Activated gamma-delta T cell (primary cell): ENCODE measurements at regions not wholly inside any gene's neighbourhood (a gene's known extent, or its start where the extent isn't known, plus 50 kb on each side); places are given as distances from the start of the nearest gene placed in this dataset.

Experiments used
- DNase-seq: peaks from one replicate; lab custom pipeline; 2025; lab: John Stamatoyannopoulos, UW

- DNase-seq: no peak
Measured at GRCh38 chr2:176540995-176541394, 271.8 kb downstream of the MTX2 start.

DNA sequence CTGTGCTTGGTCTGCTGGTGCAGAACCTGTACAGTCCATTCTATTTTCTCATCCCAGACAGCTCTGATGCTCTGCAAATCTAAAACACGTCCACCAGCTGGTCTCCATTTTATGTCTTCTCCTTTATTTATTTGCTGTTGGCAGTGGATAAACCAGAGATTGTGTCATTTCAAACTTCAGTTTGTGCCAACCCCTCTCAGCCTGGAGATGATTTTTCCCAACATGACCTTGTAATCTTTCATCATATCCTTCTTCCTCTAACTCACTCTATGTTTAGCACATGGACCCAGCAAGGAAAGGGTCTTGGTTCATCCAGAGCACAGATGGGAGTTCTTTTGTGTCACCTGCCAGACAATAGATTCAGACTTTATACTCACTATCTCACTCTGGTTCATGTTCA, 273.2 kb downstream of the MTX2 start:
- no peak for DNase-seq

- DNase-seq: no peak
Measured at GRCh38 chr2:176544557-176544956, 275.3 kb downstream of the MTX2 start.

DNA sequence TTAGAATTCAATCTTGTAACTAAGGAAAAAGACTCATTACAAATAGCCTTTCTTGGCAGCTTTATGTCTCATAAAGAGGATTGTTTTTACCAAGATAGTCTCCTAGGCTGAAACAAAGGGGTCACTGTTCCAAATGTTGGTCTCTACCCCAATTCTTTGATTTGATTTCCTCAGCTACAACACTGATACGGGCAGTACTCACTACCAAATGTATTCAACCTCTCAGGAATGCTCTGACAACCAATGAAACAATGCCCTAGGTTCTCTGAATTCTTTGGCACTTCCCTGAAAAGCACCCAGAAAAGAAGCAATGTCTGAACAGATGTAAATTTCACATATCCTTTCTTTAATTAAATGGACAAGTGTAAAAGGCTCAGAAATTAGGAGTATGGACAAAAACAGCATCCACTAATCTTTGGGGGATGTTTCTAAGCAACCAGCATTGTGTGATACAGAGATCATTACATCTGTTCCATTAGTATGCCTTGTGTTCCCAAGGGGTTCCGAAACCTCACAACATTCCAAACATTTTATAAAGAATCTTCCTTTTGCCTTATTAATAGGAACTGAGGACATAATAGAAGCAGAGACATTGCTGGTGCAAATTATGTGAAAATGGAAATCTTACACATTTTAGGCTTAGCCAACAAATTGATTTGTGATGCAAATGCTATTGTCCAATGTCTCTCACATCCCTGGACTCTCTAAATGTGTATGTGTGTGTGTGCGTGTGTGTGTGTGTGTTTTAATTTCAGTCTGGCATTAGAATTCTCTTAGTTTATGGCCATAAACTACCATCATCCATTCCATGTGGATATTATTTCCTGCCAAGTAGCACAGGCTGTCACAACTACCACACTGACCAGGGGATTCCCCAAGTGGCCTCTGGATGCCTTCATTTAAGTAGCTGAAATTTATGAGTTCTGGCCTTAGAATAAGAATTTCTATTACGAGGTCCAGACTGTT, 276.0 kb downstream of the MTX2 start:
- DNase-seq: no peak

DNA sequence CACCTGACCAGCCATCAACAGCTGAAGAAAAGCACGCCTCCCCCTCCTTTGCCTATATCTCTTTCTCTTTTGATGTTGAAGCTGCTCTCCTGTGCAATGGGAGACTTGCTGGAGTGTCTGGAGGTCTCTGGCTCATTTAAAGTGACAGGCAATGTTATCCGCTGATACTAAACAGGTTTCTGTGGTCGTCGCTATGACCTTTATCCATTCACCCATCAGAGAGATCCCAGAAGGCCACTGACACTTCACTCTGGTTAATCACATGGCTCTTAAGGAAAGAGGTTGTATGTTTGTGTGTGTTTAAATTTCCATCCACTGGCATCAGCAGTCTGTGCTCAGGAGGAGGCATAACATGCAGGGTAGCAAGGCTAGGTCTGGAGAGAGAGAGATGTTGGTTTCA, 277.3 kb downstream of the MTX2 start:
- no peak for DNase-seq

- no peak for DNase-seq
Measured at GRCh38 chr2:176552501-176553135, 283.4 kb downstream of the MTX2 start.

DNA sequence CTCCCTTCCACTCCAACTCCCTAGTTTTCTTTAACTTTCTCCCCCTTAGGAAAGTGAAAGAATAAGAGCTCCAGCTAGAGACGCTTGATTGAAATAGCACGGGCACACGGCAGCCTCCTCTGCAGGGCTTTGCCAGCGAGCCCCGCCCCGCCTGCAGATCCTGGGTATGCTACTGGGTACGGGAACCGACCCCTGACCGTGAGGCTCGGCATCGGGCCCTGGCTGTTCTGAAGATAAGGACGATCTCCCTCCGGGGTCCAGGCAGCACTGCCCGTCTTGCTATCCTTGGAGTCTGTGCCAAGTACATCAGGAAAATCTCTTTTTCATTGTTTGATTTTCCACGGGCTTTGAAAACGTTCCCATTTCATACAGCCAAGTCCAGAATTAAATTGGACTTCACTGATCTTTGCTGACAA, 284.5 kb downstream of the MTX2 start:
- no peak for DNase-seq

GRCh38 chr2:176554101-176555048, 285.1 kb downstream of the MTX2 start:
- no peak for DNase-seq

DNA sequence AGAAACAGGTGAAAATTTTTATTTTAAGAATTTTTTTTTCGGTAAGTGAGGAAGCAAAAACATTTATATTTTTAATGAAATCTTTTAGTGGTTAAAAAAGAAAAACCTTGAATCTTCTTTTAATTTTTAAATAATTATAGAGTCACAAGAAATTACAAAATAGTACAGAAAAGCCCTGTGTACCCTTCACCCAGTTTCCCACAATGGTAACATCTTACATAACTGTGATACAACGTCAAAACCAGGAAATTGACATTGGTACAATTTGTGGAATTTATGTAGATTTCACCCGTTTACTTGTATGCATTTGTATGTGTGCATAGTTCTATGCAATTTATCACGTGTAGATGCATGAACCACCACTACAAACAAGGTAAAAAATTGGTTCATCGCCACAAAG, 285.9 kb downstream of the MTX2 start:
- no peak for DNase-seq

DNA sequence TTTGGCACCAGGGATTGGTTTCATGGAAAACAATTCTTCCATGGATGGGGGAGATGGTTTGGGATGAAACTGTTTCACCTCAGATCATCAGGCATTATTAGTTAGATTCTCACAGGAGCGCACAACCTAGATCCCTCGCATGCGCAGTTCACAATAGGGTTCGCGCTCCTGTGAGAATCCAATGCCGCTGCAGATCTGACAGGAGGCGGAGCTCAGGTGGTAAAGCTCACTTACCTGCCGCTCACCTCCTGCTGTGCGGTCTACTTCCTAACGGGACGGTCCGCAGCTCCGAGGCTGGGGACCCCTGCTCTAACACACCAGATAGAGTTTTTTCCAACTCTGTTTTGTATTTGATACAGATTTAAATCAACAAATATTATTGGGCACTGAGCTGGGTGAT, 286.5 kb downstream of the MTX2 start:
- no peak for DNase-seq

- no peak for DNase-seq
Measured at GRCh38 chr2:176556373-176556772, 287.1 kb downstream of the MTX2 start.

DNA sequence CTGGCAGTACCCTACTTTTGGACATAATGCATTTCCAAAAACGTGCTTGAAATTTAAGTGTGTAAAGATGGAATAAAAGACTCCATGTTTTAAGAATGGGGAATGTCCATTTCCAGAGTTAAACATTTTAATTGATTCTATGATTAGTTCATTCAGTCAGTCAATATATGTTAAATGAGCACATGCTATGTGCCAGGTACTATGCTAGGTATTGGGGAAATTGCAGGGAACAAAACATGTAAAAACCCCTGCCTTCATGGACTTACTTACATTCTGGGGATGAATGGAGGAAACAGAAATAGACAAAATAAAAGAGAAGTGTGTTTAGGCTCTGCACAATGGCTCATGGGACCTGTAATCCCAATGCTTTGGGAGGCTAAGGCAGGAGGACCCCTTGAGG, 288.6 kb downstream of the MTX2 start:
- DNase-seq: no peak

DNA sequence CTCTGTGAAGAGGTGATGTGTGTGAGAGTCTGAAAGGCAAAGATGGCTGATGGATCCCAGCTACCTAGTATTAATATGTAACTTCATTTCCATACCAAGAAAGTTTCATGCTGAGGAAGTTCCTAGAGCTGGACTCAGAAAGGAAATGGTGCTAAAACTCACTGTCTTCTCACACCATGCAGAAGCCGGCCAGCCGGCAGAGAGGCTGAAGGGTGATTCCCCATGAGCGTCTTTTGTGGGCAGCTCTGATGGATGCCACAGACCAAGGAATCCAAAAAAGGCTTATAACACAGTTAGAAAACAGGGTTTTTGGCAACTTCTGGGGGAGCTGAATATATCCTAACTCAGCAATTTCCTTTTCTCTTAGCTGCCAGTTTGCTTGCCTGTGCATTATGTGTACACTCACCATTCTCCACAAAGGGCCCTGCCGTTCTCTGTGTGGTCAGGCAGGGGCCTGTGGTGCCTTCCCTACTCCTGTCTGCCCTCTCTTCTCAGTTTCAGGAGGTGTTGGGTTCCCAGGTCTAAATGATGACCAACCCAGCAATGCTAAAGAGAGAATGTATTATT, 289.4 kb downstream of the MTX2 start:
- DNase-seq: no peak

DNA sequence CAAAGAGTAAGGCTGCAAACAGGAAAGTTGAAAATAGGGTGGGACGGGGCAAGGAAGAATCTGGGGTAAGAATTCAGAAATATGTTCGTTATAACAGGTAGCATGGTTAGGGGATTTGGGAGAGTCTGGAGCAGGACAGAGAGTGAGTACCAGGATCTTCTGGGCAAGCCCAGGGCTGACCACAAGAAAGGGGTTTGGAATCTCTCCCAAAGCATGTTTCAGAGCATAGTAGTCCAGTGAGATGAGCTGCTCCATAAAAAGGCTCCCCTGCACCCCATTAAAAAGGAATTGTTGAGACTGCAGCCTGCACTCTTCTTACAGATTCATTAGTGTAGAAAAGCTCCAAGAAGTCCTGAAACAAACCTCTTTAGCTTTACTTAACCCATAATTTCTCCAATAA, 291.1 kb downstream of the MTX2 start:
- DNase-seq: no peak

GRCh38 chr2:176561706-176562105, 292.5 kb downstream of the MTX2 start:
- DNase-seq: no peak

DNA sequence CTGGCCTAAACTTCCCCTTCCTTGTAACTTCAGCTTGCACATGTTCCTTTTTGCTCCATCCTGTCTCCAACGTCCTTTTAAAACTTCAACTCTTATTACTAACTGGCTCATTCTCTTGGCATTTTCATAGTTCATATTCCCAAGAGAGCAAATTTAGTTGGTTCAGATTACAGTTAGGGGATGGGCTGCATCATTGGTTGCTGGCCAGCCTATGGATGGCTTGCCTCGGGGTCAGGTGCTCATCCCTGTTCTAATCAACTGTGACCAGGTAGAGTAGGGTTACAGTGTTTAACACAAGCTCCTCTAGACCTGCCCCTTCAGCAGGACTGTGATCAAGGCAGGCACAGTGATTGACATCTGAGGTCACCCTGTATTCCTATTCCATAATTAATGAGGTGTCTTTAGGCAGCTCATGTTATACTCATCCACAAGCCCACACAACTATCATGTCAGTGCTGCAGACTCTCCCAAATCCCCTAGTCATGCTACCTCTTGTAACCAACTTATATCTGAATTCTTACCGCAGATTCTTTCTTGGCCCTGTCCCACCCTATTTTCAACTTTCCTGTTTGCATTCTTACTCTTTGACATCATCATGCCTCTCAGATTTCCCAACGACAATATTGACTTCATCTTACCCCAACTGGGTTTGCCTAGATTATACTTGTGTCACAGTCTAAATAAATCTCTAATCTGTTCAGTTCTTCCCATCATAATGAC, 293.3 kb downstream of the MTX2 start:
- no peak for DNase-seq

DNA sequence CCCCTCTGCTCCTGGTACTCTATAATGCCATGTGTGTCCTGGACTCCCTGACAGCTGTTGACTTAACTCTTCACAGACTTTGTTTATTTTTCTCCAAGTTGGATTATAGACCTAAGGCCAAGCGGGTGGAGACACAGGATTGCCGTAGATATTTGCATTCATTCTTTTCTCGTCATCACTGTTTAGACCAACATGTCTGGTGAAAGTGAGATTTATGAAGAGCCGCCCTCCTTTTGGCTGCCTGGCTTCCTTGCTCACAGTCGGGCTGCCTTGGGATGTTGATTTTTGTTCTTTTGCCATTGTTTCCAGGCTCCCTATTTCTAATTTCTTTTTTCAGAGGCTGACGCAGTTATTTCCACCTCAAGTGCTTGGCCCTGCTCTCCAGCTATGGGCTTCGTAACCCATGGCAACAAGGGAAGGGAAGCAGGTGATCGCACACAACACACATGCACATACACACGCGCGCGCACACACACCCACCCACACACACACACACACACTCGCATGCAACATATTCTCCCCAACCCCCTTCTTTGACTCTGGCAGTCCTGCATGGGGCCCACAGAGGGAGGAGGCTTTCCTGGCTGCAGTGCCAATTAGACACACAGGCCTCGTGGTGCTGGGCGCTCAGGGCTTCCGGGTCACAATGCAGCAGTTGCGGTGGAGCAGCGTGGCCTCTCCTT, 296.5 kb downstream of the MTX2 start:
- no peak for DNase-seq

DNA sequence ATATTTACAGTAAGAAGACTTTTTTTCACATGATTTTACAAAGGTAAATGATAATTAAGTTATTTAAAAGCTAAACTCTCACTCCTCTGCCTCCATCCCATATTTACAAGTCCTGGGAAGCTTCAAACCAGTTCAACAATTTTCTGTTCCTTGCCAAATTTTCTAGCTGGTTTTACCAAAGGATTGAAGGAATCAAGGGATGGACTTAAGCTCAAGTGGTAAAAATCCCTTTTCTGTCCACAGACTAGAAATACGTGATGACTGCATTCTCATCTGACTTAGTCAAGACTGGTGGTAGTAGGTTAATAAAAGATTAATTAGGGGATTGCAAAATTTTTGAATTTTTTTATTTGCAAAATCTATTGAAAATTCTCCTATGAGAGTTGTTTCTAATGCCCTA, 297.3 kb downstream of the MTX2 start:
- no peak for DNase-seq

- no peak for DNase-seq
Measured at GRCh38 chr2:176566961-176567360, 297.7 kb downstream of the MTX2 start.

GRCh38 chr2:176567361-176567760, 298.1 kb downstream of the MTX2 start:
- DNase-seq: no peak

DNA sequence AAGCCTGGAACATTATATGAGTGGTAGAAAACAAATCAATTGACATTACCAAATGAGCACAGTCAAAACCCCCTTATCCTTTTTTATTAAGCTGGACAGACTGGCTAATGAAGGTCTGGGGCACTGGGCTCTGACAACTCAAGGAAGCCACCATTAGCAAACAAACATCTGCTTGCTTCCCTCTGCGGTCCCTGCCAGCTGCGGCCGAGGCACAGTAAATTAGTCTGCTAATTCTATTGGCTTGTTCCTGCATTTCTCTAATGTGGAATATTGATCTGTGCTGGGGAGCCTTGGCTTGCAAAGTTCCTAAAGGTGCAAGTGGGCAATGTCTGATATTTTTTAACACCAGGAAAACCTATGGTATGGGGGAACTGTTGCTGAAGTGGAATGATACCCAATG, 300.3 kb downstream of the MTX2 start:
- DNase-seq: no peak
